GM21367 (cell line): ENCODE measurements at regions not wholly inside any gene's neighbourhood (a gene's known extent, or its start where the extent isn't known, plus 50 kb on each side); places are given as distances from the start of the nearest gene placed in this dataset.
"Not testable (repeated sequence)": the region's sequence is repeated elsewhere in the genome, so short reads cannot be mapped to it uniquely, and the experiment has no call there.

Source experiments
- ATAC-seq: cut with Tn5 transposase; IDR thresholded peaks from one replicate; pipeline ENCODE4 v1.9.1; 2021; ENCODE audit not compliant: unreplicated experiment

- no peak for ATAC-seq
Observed at GRCh38 chr4:101421386-101421785, 74.1 kb upstream of the PPP3CA start.

- no peak for ATAC-seq
Observed at GRCh38 chr4:101420661-101421060, 73.3 kb upstream of the PPP3CA start.

DNA sequence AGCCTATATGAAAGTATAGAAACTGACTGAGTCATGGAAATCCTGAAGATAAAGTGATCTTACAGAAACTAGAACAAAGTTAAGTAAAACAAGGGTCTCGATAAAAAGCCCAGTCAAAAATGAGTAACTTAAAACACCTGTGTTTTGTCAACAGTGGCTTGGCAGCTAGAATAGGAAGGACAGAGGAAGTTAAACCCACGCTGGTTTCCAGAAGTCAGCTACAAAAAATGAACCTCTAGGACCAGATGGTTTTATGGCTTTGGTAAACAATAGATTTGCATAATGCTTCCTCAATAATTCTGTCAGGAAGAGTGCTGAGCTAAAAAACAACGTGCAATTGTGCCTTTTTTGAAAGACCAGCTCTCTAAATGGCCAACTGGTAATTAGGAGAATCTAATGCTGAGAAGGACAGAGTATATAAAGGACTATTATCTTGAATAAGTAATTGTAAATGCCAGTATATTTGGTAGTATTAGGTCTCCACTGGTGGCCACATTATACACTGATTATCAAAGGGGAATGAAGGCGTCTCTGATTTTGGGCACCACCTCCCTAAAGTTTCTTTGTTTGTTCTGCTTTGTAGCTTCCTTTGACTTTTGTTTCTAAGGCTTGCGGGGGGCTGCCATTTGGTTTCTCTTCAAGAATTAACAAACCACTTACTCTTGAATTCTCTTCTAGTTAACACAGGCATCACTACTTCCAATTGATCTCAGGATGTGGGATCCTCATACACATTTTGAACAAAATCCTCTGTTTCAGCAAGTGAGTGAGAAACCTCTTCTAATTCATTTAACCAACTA is 72.2 kb upstream of the PPP3CA start:
- ATAC-seq, result peak; percentile 82

- no peak for ATAC-seq
Observed at GRCh38 chr4:101418466-101418865, 71.1 kb upstream of the PPP3CA start.

DNA sequence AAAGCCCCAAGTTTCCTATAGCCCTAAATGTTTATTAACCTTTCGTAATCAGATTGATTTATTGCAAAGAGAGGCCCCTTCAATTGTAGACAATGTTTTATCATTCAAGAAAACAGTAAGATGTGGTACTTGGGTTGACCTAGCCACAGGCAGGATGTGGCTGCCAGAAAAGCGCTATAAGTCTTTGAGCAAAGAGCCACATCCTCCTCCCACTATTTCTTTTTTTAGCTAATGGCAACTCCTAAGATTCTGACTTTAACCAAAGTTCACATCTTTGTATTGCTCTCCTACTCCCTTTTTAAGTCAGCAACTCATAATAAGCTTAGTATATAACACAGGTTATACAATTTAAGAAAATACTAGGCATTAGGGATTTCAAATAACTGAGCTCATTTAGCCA is 70.7 kb upstream of the PPP3CA start:
- ATAC-seq, result peak; percentile 76

- no peak for ATAC-seq
Observed at GRCh38 chr4:101417046-101417445, 69.7 kb upstream of the PPP3CA start.

GRCh38 chr4:101415962-101416361 is 68.6 kb upstream of the PPP3CA start:
- ATAC-seq, result no peak

DNA sequence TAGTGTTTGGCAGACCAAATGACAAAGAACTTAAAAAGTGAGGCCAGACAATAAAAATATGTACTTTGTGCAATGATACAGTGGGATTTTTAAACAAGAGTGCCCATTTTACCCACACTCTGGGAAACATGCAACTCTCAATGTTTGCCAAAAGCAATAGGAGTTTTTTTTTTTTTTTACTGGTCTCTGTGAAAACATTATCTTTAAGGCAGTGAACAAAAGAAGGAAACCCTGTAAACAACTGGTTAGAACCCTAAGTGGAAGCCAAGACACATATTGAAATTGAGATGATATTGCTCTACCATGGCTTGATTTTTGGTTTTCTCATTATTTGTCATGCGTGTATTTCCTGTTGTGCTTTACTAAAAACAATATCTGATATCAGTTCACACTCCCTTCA is 67.2 kb upstream of the PPP3CA start:
- ATAC-seq, result no peak

GRCh38 chr4:101411926-101412325 is 64.6 kb upstream of the PPP3CA start:
- no peak for ATAC-seq

DNA sequence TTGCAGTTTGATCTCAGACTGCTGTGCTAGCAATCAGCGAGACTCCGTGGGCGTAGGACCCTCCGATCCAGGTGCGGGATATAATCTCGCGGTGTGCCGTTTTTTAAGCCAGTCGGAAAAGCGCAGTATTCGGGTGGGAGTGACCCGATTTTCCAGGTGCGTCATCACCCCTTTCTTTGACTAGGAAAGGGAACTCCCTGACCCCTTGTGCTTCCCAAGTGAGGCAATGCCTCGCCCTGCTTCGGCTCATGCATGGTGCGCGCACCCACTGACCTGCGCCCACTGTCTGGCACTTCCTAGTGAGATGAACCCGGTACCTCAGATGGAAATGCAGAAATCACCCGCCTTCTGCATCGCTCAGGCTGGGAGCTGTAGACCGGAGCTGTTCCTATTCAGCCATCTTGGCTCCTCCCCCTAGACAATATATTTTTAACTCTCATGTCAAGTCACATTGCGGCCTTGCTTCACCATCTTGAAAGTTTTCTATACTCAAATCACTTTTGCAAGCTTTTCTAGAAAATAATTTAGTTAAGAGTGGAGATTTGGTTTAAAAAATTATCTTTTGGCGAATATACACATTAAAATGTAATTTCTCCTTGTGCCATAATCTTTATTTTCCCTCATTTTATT is 64.1 kb upstream of the PPP3CA start:
- ATAC-seq, result not testable (repeated sequence)

DNA sequence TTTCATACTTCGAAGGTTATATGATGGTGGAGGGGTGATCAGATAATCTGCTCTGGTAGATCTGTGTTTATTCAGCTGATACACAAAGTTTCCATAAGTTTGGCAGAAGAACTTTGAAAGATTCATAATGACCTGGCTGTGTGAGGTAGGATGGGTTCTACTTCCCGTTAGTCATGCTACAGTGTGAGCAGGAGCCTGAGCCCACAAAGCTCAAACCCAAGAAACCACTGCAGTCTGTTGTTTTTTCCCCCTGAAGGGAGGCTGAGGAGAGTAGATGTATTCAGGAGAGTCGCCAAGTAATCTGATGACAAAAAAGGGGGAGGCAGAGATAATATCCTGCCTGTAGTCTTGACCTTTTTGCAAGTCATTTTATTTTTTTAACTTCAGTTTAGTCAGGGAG is 52.8 kb upstream of the PPP3CA start:
- no peak for ATAC-seq

DNA sequence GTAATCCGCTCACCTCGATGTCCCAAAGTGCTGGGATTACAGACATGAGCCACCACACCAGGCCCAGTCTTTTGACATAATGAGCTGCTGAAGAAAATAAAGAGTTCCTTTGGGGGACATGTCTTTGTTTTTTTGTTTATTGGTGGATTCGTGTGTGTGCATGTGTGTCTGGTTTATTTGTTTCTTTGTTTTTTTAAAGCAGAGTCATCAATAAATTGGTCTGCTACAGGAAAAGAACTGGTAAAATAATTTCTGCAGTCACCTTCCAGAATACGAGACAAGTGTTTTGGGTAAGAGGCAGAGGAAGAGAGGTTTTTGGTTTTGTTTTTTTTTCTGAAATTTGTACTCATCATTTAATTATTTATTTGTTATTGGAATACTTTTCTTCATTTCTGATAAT is 51.5 kb upstream of the PPP3CA start:
- no peak for ATAC-seq
